Activated T-helper 2 cell treated with anti-CD3 and anti-CD28 coated beads, Interferon-gamma antibody, Interleukin-2, Interleukin-4, amounts not matched to agents 10 μg/mL and 5 μg/mL and 100 μg/mL, durations not matched to agents 14 hours and 24 hours and 36 hours (primary cell): ENCODE measurements at regions not wholly inside any gene's neighbourhood (a gene's known extent, or its start where the extent isn't known, plus 50 kb on each side); places are given as distances from the start of the nearest gene placed in this dataset.
"Not testable (repeated sequence)": the region's sequence is repeated elsewhere in the genome, so short reads cannot be mapped to it uniquely, and the experiment has no call there.

Source experiments
- DNase-seq: peaks from one replicate; pipeline ENCODE4 v3.0.0; 2021; ENCODE audit warnings: low spot score
- H3K27ac Mint-ChIP-seq: one replicate; pipeline ENCODE4 v1.8.0; 2021; ENCODE audit warnings: mixed read lengths
- H3K27me3 Mint-ChIP-seq: one replicate; pipeline ENCODE4 v1.8.0; 2021; ENCODE audit warnings: low read depth, mixed read lengths
- H3K36me3 Mint-ChIP-seq: one replicate; pipeline ENCODE4 v1.8.0; 2021; ENCODE audit warnings: low read depth, mixed read lengths
- H3K4me1 Mint-ChIP-seq: one replicate; pipeline ENCODE4 v1.8.0; 2021; ENCODE audit warnings: low read depth, mixed read lengths
- H3K4me3 Mint-ChIP-seq: one replicate; pipeline ENCODE4 v1.8.0; 2021; ENCODE audit warnings: low read depth, mild to moderate bottlenecking, moderate library complexity, mixed read lengths
- H3K9me3 Mint-ChIP-seq: one replicate; pipeline ENCODE4 v1.8.0; 2021; ENCODE audit warnings: mixed read lengths
- intact Hi-C: fragments of 100-400 bp; cut with micrococcal nuclease; formaldehyde crosslinking; loops from one replicate; pipeline ENCODE4 v1.15.1; 2023

GRCh38 chr5:25764733-25765132 is 1120.0 kb upstream of the CDH10 start:
- H3K9me3 Mint-ChIP-seq = peaks cover 30% of the 10 kb centered on the region

DNA sequence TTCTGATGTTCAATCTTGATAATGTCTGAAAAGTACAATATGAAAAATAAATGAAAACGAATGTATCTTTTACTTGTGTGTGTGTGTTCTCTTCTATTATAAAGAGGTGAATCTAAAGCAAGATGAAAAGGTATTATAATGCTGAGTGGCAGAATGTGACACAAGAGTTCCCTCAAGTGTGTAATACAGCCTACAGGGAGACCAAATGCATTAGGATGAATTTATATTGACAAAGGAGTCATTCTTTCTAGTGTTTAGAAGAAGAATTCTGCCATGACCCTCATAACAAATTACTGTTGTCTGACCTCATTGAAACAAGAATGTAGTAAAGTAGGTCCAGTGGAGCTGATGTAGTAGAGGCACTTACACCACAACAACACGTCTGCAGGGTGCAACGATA is 1119.0 kb upstream of the CDH10 start:
- H3K4me1 Mint-ChIP-seq = no peaks in the 10 kb centered on the region

More at GRCh38 chr5:25764733-25765132, 1120.0 kb upstream of the CDH10 start:
- H3K36me3 Mint-ChIP-seq = no peaks in the 10 kb centered on the region
- no peak overlapping the region for H3K27ac Mint-ChIP-seq
- DNase-seq = no peak
- H3K27me3 Mint-ChIP-seq = no peaks in the 10 kb centered on the region
- intact Hi-C loops = no loop called here
- no peak overlapping the region for H3K4me3 Mint-ChIP-seq
- H3K4me1 Mint-ChIP-seq = no peaks in the 10 kb centered on the region

DNA sequence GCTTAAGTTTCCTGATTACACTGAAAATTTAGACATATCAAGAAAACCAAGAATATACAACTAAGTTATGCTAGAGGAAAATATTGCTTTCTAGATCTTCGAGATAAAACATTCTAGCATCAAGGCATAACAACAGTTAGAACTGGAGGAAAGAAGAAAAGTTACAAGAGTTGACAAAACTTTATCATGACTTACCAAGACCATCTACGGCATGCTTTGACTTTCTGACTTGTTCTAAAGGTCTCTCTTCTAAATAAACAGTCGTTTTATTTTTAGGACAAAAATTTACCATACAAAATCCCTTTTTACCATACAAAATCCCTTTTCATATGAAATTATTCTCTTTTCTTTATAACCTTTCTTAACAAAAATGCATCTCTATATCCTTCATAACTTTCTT is 1110.1 kb upstream of the CDH10 start:
- peaks cover 70% of the 10 kb centered on the region for H3K9me3 Mint-ChIP-seq
- no peaks in the 10 kb centered on the region for H3K36me3 Mint-ChIP-seq
- intact Hi-C loops = no loop called here
- H3K4me1 Mint-ChIP-seq = no peaks in the 10 kb centered on the region
- no peak for DNase-seq
- H3K4me3 Mint-ChIP-seq = no peak overlapping the region
- no peaks in the 10 kb centered on the region for H3K27me3 Mint-ChIP-seq
- H3K27ac Mint-ChIP-seq = no peak overlapping the region

More for the DNA sequence above, 1119.0 kb upstream of the CDH10 start:
- intact Hi-C loops = no loop called here
- H3K27ac Mint-ChIP-seq = no peak overlapping the region
- H3K4me3 Mint-ChIP-seq = no peak overlapping the region
- no peak for DNase-seq
- H3K9me3 Mint-ChIP-seq = peaks cover 29% of the 10 kb centered on the region
- H3K27me3 Mint-ChIP-seq = no peaks in the 10 kb centered on the region
- H3K36me3 Mint-ChIP-seq = no peaks in the 10 kb centered on the region

DNA sequence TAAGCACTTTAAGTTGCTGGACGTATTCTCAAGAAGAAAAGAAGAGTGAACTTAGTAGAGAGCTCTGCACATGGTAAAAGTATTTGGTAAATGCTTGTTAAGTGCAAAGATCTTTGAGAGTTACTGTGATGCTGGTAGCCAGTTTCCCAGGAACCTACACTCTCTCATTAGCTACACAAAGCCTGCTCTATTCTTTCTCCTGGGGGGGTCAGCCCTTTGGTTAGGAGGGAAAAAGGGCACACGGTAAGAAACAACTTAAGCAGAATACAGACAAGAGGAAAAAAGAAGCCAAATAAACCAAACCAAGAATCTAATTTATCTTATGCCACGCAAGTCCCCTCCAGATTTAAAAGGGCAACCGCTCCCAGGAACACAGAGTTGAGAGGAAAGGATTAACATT is 1100.1 kb upstream of the CDH10 start:
- H3K36me3 Mint-ChIP-seq = no peaks in the 10 kb centered on the region
- intact Hi-C loops = no loop called here
- H3K9me3 Mint-ChIP-seq = peaks cover 38% of the 10 kb centered on the region
- no peak overlapping the region for H3K4me3 Mint-ChIP-seq
- DNase-seq = no peak
- no peaks in the 10 kb centered on the region for H3K27me3 Mint-ChIP-seq
- no peaks in the 10 kb centered on the region for H3K4me1 Mint-ChIP-seq
- no peak overlapping the region for H3K27ac Mint-ChIP-seq

DNA sequence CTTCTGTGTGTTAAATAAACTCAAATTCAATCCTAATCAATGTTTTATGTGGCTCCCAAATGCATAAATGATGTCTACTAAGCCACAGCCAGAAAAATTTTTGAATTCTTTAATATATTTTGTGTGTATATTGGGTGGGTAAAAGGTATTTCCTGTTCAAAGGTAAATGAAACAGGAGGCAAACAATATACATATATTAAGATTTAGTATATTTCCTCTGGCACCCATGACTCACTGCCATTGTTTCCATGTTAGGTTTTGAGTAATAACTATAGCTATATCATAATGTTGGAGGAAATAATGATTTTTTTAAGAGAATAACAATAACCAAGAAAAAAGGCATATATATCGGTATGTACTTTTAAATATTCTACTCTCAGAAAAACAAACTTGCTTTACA is 1071.9 kb upstream of the CDH10 start:
- no peaks in the 10 kb centered on the region for H3K27me3 Mint-ChIP-seq
- H3K27ac Mint-ChIP-seq = no peak overlapping the region
- intact Hi-C loops = no loop called here
- no peak for DNase-seq
- no peaks in the 10 kb centered on the region for H3K36me3 Mint-ChIP-seq
- H3K4me1 Mint-ChIP-seq = no peaks in the 10 kb centered on the region
- no peak overlapping the region for H3K4me3 Mint-ChIP-seq
- peaks cover 11% of the 10 kb centered on the region for H3K9me3 Mint-ChIP-seq

- Mint-ChIP-seq H3K4me1 (no peaks in the 10 kb centered on the region), H3K27ac (no peak overlapping the region), H3K27me3 (no peaks in the 10 kb centered on the region), H3K36me3 (no peaks in the 10 kb centered on the region), H3K9me3 (peaks cover 6% of the 10 kb centered on the region), H3K4me3 (no peak overlapping the region)
- DNase-seq = no peak
- intact Hi-C loops = no loop called here
Observed at GRCh38 chr5:25713259-25713658, 1068.5 kb upstream of the CDH10 start.

DNA sequence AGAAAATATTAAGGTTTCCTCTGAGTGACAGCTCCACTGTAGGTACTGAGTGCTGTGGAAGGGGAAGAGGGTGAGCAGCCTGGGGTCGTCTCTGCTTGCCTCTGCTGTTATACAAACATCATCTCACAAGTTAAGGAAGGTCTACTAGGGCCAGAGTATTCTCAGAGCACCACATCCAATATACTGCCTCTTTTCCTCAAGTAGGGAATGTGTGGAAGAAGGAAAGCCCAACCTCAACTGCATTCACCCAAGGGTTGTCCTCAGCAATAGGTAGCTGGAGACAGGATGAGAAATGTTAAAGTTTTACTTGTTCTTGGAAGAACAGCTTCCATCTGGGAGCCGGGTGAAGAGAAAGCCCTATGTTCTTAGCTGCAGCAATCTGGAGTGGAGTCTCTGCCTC is 1062.3 kb upstream of the CDH10 start:
- Mint-ChIP-seq H3K36me3 (no peaks in the 10 kb centered on the region), H3K4me3 (no peak overlapping the region), H3K27ac (no peak overlapping the region), H3K9me3 (peaks cover 35% of the 10 kb centered on the region), H3K27me3 (no peaks in the 10 kb centered on the region), H3K4me1 (no peaks in the 10 kb centered on the region)
- DNase-seq = no peak
- intact Hi-C loops = no loop called here

GRCh38 chr5:25701936-25702335 is 1057.2 kb upstream of the CDH10 start:
- intact Hi-C loops = no loop called here
- DNase-seq = no peak
- Mint-ChIP-seq H3K27ac (no peak overlapping the region), H3K36me3 (no peaks in the 10 kb centered on the region), H3K4me3 (no peak overlapping the region), H3K4me1 (no peaks in the 10 kb centered on the region), H3K9me3 (peaks cover 36% of the 10 kb centered on the region), H3K27me3 (no peaks in the 10 kb centered on the region)

DNA sequence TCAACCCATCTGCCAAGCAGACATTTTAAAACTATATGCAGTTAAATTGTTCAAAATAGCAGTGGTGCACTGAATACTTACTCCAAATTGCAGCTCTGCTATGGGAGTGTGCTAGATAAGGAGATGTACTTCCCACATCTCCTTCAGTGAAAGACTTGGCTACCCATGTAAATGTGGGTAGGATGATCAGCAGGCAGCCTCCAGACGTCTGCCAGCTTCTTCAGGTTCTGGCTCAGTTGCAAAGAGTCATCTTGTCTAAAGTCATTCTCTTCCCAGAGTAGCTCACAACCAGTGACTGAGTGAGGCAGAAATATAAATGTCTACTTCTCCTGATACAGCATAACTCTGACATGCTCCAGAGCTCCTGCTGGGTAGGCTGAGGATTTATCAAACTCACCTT is 1050.0 kb upstream of the CDH10 start:
- H3K4me1 Mint-ChIP-seq = no peaks in the 10 kb centered on the region
- no peaks in the 10 kb centered on the region for H3K36me3 Mint-ChIP-seq
- H3K27ac Mint-ChIP-seq = no peak overlapping the region
- H3K9me3 Mint-ChIP-seq = peaks cover 24% of the 10 kb centered on the region
- H3K27me3 Mint-ChIP-seq = no peaks in the 10 kb centered on the region
- H3K4me3 Mint-ChIP-seq = no peak overlapping the region
- intact Hi-C loops = no loop called here
- no peak for DNase-seq

GRCh38 chr5:25688156-25688555 is 1043.4 kb upstream of the CDH10 start:
- no peaks in the 10 kb centered on the region for H3K36me3 Mint-ChIP-seq
- no peaks in the 10 kb centered on the region for H3K27me3 Mint-ChIP-seq
- H3K4me3 Mint-ChIP-seq = no peak overlapping the region
- no peak for DNase-seq
- H3K9me3 Mint-ChIP-seq = peaks cover 24% of the 10 kb centered on the region
- intact Hi-C loops = no loop called here
- H3K4me1 Mint-ChIP-seq = no peaks in the 10 kb centered on the region
- H3K27ac Mint-ChIP-seq = no peak overlapping the region

DNA sequence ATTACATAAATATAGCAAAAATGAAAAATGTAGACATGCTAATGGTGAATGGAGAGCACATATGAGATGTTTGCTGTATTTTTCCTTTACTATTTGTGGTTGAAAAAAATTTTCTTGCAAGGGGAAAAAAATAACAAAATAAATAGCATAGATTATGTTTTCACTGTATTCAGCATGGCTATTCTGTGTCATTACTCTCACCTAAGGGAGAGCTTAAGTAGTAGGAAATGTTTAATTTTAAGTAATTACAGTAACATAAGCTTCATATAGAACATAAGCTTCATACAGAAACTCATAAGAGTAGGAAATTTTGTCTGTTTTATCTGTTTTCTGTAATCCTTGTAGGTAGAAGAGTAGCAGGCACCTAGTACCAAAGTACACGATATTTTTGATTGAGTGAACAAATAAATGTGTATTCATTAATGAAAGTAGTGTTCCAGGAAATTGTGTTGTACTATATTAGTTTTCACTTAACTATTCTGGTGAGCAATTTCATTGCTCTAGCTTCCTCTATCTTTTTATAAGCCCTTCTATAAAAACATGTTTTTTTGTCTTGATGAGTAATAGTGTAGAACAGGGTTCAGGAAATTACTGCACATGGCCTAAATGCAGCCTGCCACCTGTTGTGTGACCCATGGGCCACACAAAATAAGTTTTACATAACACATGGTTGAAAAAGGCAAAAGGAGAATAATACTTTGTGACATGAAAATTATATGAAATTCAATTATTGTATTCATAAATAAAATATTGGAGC is 1025.0 kb upstream of the CDH10 start:
- Mint-ChIP-seq H3K4me3 (no peak overlapping the region), H3K9me3 (peaks cover 56% of the 10 kb centered on the region), H3K4me1 (no peaks in the 10 kb centered on the region), H3K36me3 (no peaks in the 10 kb centered on the region), H3K27ac (no peak overlapping the region), H3K27me3 (no peaks in the 10 kb centered on the region)
- no peak for DNase-seq
- intact Hi-C loops = no loop called here

GRCh38 chr5:25662610-25663009 is 1017.8 kb upstream of the CDH10 start:
- Mint-ChIP-seq H3K9me3 (peaks cover 34% of the 10 kb centered on the region), H3K4me1 (no peaks in the 10 kb centered on the region), H3K27me3 (no peaks in the 10 kb centered on the region), H3K27ac (no peak overlapping the region), H3K4me3 (no peak overlapping the region), H3K36me3 (no peaks in the 10 kb centered on the region)
- intact Hi-C loops = no loop called here
- no peak for DNase-seq

DNA sequence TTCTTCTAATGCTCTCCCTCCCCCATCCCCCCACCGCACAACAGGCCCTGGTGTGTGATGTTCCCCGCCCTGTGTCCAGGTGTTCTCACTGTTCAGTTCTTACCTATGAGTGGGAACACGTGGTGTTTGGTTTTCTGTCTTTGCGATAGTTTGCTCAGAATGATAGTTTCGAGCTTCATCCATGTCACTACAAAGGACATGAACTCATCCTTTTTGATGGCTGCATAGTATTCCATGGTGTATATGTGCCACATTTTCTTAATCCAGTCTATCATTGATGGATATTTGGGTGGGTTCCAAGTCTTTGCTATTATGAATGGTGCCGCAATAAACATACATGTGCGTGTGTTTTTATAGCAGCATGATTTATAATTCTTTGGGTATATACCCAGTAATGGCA is 1005.5 kb upstream of the CDH10 start:
- H3K27me3 Mint-ChIP-seq, DNase-seq, H3K4me3 Mint-ChIP-seq, H3K4me1 Mint-ChIP-seq, intact Hi-C loops, H3K27ac Mint-ChIP-seq, H3K36me3 Mint-ChIP-seq: not testable (repeated sequence)
- peaks cover 55% of the 10 kb centered on the region for H3K9me3 Mint-ChIP-seq
